ENCODE measurements at regions not wholly inside any gene's neighbourhood (a gene's known extent, or its start where the extent isn't known, plus 50 kb on each side); places are given as distances from the start of the nearest gene placed in this dataset.

- Histone ChIP-seq H3K27me3 (no peaks in the 10 kb centered on the region), H3K4me1 (peaks cover 37% of the 10 kb centered on the region), H3K27ac (peak overlapping the region; percentile 61), H3K4me3 (no peak overlapping the region), H3K9me3 (no peaks in the 10 kb centered on the region), H3K36me3 (no peaks in the 10 kb centered on the region)
- TF ChIP-seq CTCF (IDR thresholded peaks at IDR 0.05) (no peak), POLR2AphosphoS5 (IDR thresholded peaks at IDR 0.05; ENCODE audit: insufficient read depth in 1 of 2, low read depth in 1 of 2) (no peak), POLR2A (IDR thresholded peaks at IDR 0.05) (no peak)
- intact Hi-C loops (cut with DNase I), result no loop called here
- peak; percentile 83 to 89 for DNase-seq (ENCODE audit: extremely low spot score in 2 of 2)
These were observed 176.8 kb downstream of the MACROH2A1 start for GRCh38 chr5:135222171-135222681.

GRCh38 chr5:135221696-135222095, 177.3 kb downstream of the MACROH2A1 start:
- Histone ChIP-seq H3K4me1 (peaks cover 37% of the 10 kb centered on the region), H3K4me3 (no peak overlapping the region), H3K9me3 (no peaks in the 10 kb centered on the region), H3K27me3 (no peaks in the 10 kb centered on the region), H3K27ac (peak overlapping the region; percentile 61), H3K36me3 (no peaks in the 10 kb centered on the region)
- peak in 1 of 2 donors; percentile 78 for DNase-seq (ENCODE audit: extremely low spot score in 2 of 2)
- TF ChIP-seq POLR2AphosphoS5 (IDR thresholded peaks at IDR 0.05; ENCODE audit: insufficient read depth in 1 of 2, low read depth in 1 of 2), result no peak
- intact Hi-C loops (cut with DNase I), result no loop called here

- Histone ChIP-seq H3K4me1 (peaks cover 37% of the 10 kb centered on the region), H3K27ac (peak overlapping the region; percentile 61), H3K27me3 (no peaks in the 10 kb centered on the region), H3K4me3 (no peak overlapping the region), H3K36me3 (no peaks in the 10 kb centered on the region), H3K9me3 (no peaks in the 10 kb centered on the region)
- peak in 1 of 2 donors; percentile 74 for DNase-seq (ENCODE audit: extremely low spot score in 2 of 2)
- intact Hi-C loops (cut with DNase I), result no loop called here
- TF ChIP-seq POLR2A (IDR thresholded peaks at IDR 0.05) (no peak), CTCF (IDR thresholded peaks at IDR 0.05) (no peak), POLR2AphosphoS5 (IDR thresholded peaks at IDR 0.05; ENCODE audit: insufficient read depth in 1 of 2, low read depth in 1 of 2) (no peak)
These were observed 177.9 kb downstream of the MACROH2A1 start for GRCh38 chr5:135221187-135221473.

GRCh38 chr5:135220394-135221186, 178.4 kb downstream of the MACROH2A1 start:
- H3K4me3 ChIP-seq, result no peak overlapping the region
- peak overlapping the region; percentile 68 for H3K27ac ChIP-seq
- TF ChIP-seq CTCF (IDR thresholded peaks at IDR 0.05) (no peak), POLR2AphosphoS5 (IDR thresholded peaks at IDR 0.05; ENCODE audit: insufficient read depth in 1 of 2, low read depth in 1 of 2) (no peak), POLR2A (IDR thresholded peaks at IDR 0.05) (no peak)
- H3K9me3 ChIP-seq, result no peaks in the 10 kb centered on the region
- DNase-seq (ENCODE audit: extremely low spot score in 2 of 2), result peak; percentile 77 to 91
- no peaks in the 10 kb centered on the region for H3K36me3 ChIP-seq
- intact Hi-C loops (cut with DNase I), result no loop called here
- no peaks in the 10 kb centered on the region for H3K27me3 ChIP-seq
- peaks cover 37% of the 10 kb centered on the region for H3K4me1 ChIP-seq

- peaks cover 37% of the 10 kb centered on the region for H3K4me1 ChIP-seq
- no peaks in the 10 kb centered on the region for H3K27me3 ChIP-seq
- H3K9me3 ChIP-seq, result no peaks in the 10 kb centered on the region
- peak overlapping the region; percentile 68 for H3K27ac ChIP-seq
- TF ChIP-seq POLR2A (IDR thresholded peaks at IDR 0.05) (no peak), CTCF (IDR thresholded peaks at IDR 0.05) (no peak), POLR2AphosphoS5 (IDR thresholded peaks at IDR 0.05; ENCODE audit: insufficient read depth in 1 of 2, low read depth in 1 of 2) (no peak)
- intact Hi-C loops (cut with DNase I), result no loop called here
- H3K4me3 ChIP-seq, result no peak overlapping the region
- no peaks in the 10 kb centered on the region for H3K36me3 ChIP-seq
- DNase-seq (ENCODE audit: extremely low spot score in 2 of 2), result peak; percentile 74 to 83
These were observed 179.2 kb downstream of the MACROH2A1 start for GRCh38 chr5:135219868-135220267.

All from vagina (tissue), 2 donors.